C4-2B (cell line): ENCODE measurements at regions not wholly inside any gene's neighbourhood (a gene's known extent, or its start where the extent isn't known, plus 50 kb on each side); places are given as distances from the start of the nearest gene placed in this dataset.

Experiments
- H3K27ac ChIP-seq: fragments of 450-650 bp; 2 replicates; pipeline ENCODE4 v1.5.1; 2017
- CTCF ChIP-seq: fragments of 450-650 bp; conservative IDR thresholded peaks from 2 replicates; pipeline ENCODE4 v1.5.1; 2017; ENCODE audit warnings: mild to moderate bottlenecking
- ZFX ChIP-seq: fragments of 450-650 bp; IDR thresholded peaks from 2 replicates; pipeline ENCODE4 v1.6.1; 2017

- TF ChIP-seq ZFX, result no peak
- no peak for TF ChIP-seq CTCF
- no peak overlapping the region for H3K27ac ChIP-seq
These were observed 85.8 kb upstream of the TMEM45B start for GRCh38 chr11:129729823-129730222.

- no peak overlapping the region for H3K27ac ChIP-seq
- TF ChIP-seq CTCF (no peak), ZFX (no peak)
These were observed 84.3 kb upstream of the TMEM45B start for GRCh38 chr11:129731316-129731715.

GRCh38 chr11:129732941-129733340 is 82.7 kb upstream of the TMEM45B start:
- H3K27ac ChIP-seq, result no peak overlapping the region
- TF ChIP-seq ZFX (no peak), CTCF (no peak)

GRCh38 chr11:129733384-129733783 is 82.3 kb upstream of the TMEM45B start:
- TF ChIP-seq ZFX (no peak), CTCF (no peak)

GRCh38 chr11:129733981-129734380 is 81.7 kb upstream of the TMEM45B start:
- no peak for TF ChIP-seq CTCF
- no peak for TF ChIP-seq ZFX

More at GRCh38 chr11:129733384-129733783, 82.3 kb upstream of the TMEM45B start:
- no peak overlapping the region for H3K27ac ChIP-seq

GRCh38 chr11:129734654-129735053 is 81.0 kb upstream of the TMEM45B start:
- TF ChIP-seq ZFX, result no peak
- no peak for TF ChIP-seq CTCF
- no peak overlapping the region for H3K27ac ChIP-seq

More at GRCh38 chr11:129733981-129734380, 81.7 kb upstream of the TMEM45B start:
- H3K27ac ChIP-seq, result no peak overlapping the region

GRCh38 chr11:129737831-129738230 is 77.8 kb upstream of the TMEM45B start:
- no peak overlapping the region for H3K27ac ChIP-seq
- no peak for TF ChIP-seq CTCF
